ENCODE measurements at regions not wholly inside any gene's neighbourhood (a gene's known extent, or its start where the extent isn't known, plus 50 kb on each side); places are given as distances from the start of the nearest gene placed in this dataset.
A peak's percentile ranks its signal among the peaks of the same experiment; 100 is the strongest.
"Not testable (repeated sequence)": the region's sequence is repeated elsewhere in the genome, so short reads cannot be mapped to it uniquely, and the experiment has no call there.

DNA sequence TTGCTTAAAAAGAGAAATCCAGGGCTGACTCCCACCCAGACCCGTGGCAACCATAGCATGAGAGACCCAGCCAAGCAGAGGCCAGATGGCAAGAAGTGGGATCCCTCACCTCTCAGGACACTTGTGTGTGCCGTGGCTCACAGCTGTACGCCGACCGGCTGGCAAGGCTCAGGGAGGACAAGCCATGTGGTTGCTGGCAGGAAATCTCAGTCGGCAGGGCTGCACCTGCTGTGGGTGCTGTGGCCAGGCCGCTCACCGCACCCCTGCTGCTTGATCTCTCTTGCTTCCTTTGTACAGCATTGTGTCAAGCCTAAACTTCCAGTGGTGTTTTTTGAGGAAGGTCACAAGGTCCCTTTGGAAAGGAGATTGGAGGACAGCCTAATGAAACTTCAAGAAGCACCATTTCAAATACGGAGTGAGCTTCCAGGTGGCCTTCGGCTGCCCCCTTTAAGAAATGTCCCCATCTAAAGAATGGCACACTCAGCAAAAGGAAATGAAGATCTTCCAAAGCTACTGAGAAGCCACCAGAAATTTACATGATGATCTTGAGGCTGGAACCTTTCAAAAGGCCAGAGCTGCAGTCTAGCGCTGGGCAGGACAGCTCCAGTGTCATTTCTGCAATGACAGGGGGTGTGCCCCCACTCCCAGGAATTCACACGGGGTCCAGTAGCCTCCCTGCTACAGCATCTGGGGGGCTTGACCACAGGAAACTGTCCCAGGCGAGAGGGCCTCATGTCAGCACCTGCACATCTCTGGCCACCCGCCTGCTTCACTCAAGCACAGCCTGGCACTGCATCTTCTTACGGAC is 409.0 kb upstream of the MGMT start:
- peak; percentile 27 to 56 for DNase-seq

DNA sequence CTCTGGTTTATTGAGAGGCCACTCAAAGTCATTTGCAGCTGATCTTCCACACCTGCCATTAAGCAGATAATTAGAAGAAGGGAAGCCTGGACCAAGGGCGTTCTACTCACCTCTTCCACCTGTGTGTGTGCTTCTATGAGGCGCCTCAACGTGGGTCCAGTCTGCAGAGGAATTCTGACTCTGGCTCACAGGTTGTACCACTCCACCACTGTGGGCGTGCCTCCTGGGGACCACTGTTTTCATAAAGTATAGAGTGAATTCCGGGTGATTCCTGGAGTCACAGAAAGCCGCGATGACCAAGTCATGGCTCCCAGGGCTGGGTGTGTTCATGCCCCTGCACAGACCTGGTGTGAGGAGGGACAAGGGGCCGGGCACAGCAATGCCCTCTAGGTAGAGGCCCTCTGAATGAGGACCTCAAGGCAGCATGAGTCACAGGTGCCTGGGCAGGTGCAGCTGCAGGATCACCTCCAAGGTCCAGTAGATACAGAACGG is 408.3 kb upstream of the MGMT start:
- no peak for DNase-seq

DNA sequence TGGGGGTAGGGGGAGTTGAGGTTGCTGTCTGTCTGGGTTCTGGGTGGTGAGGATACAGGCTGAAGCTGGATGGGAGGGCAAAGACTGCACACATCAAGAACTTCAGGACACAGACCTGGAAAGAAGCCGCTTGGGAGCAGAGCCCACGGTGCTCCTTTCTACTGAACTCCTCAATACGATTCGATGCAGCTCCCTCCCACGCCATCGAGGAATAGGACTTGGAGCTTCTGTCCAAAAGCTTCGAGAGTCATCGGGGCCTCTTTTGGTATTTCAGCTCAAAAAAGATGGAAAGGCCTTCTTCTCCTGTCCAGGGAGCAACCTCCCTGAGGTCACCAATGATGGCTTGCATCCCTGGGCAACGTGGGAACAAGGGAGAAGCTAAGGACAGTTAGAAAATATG is 407.1 kb upstream of the MGMT start:
- no peak for DNase-seq

DNA sequence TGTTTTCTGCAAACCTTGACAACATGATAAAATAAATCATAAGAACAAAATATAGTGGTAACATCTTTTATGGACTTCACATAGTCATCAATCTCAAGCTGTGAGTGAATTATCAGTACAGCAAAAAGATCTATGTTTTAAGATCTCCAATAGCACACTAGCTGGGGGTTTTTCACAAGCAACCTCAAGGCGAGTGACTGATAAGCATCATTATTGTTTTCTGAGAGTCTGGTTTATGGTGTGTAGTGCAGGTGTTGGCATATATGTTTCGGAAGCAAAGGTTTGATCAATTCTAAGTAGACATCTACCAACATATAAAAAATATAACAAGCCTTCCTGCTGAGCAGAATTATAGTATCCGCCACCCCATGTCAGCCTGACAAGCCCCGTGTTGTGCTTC is 403.8 kb upstream of the MGMT start:
- no peak for DNase-seq

DNA sequence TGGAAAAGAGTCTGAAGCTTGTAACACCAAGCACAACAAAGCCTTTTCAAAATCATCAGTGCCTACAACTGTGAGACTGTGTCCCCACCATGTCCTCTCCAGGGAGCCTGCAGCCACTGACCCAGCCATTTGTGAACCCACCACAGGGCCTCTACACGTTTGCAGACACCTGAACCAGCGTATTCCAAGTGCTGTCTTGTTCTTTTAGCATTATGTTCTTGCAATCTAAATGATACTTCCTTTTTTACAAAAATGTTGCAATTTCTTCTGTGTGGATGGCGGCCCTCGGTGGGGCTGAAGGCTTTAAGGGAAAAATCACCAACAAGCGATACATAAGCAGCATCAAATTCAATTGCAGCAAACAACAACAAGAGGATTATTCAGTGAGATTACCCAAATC is 403.2 kb upstream of the MGMT start:
- no peak for DNase-seq

DNA sequence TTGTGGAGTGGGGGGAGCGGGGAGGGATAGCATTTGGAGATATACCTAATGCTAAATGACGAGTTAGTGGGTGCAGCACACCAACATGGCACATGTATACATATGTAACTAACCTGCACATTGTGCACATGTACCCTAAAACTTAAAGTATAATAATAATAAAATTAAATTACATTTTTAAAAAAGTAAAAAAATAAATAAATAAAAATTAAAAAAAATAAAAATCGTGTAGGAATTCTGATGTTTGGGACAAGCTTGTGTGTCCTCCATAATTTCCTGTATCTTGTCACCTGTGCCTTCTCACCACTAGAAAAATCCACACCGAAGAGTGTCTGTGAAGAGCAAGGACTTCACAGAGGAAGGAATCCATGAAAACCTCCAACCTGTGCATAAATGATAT is 400.5 kb upstream of the MGMT start:
- not testable (repeated sequence) for DNase-seq

DNA sequence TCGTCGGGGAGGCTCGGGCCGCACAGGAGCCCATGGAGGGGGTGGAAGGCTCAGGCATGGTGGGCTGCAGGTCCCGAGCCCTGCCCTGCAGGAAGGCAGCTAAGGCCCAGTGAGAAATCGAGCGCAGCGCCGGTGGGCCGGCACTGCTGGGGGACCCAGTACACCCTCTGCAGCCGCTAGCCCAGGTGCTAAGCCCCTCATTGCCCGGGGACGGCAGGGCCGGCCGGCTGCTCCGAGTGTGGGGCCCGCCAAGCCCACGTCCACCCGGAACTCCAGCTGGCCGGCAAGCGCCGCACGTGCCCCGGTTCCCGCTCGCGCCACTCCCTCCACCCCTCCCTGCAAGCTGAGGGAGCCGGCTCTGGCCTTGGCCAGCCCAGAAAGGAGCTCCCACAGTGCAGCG is 395.6 kb upstream of the MGMT start:
- DNase-seq = not testable (repeated sequence)

DNA sequence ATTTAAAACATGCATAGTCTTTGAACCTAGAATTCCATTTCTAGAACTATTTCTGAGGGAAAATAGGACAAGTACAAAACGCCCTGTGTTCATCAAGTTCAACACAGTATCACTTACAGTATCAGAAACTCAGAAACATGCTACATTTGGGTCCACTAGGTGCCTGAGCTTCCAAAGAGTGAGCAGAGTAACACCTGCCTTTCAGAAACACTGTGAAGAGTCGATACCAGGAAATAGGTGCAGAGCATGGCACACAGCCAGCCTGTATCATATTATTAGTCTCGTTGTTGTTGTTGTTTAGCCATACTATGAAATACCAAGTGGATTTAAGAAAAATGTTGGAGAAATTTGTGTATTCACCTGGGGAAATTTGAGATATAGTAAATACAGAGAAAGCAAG is 392.1 kb upstream of the MGMT start:
- DNase-seq = no peak

DNA sequence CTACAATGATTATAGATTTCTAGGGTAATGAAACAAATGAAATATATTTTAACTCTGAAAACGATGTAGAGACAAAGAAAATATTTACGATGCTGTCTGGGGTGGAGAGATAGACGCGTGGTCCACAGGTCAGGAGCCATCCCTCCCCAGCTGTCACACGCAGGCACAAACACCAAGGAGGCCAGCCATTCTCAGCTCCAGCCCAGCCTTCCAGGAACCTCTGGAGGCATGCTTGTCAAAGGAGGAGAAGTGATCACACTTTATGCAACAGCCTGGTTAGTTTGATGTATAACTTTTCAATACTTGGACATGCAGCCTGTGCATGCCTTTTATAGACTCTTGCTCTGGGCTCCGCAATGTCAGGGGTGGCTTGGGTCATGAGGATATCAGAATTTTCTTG is 391.5 kb upstream of the MGMT start:
- DNase-seq = no peak

DNA sequence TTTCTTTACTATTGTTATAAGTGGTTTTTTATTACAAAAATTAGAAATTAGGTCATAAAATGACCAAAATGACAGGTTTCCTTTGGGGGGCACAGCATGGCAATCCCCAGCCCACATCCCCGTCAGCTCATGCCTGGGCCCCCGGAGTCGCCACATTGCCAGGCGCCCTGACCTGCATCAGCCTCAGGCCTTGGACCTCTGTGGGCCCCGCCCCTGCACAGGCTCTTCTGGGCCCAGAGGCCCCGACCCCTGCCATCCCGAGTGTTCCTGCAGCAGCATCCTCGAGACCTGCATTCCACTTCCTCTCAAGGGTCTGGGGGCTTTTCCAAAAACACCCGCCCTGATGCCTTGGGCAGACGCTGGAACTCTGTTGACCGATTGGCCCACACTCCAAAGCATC is 391.1 kb upstream of the MGMT start:
- no peak for DNase-seq

DNA sequence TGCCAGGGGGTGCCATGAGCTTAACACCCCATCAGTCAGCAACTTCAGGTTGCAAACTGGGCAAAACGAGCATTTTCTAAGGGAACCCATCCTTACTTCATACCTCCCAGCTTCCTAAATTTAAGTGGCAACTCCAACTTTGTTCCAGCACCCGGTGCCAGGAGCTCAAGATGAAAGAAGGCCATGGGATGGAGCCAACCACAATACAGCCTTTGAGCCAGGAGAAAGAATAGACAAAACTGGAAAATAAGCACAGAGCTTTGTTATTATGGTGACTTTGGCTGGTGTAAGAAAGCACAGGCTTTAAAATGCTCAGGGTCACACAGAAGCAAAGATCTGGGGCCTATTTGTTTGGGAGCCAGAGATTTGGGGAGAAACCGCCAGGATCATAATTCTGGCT is 388.7 kb upstream of the MGMT start:
- DNase-seq = no peak

DNA sequence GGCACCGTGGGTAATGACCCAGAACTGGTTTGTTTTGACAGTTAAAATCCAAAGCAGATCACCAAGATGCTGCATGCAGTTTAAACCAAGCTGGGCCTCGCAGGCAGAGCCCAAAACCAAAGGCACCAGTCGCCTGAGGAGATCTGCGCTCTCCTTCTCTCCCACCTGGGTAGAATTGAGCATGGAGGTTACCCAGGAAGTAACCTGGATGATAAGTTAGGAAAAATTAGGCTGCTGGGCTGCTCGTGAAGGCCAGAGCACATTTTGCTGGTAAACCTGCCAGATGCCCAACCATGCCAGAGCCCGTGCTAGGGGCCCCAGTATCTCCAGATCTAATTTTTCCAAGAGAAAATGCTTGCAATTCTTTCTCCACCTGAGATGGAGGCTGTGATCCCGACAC is 388.3 kb upstream of the MGMT start:
- DNase-seq = no peak

DNA sequence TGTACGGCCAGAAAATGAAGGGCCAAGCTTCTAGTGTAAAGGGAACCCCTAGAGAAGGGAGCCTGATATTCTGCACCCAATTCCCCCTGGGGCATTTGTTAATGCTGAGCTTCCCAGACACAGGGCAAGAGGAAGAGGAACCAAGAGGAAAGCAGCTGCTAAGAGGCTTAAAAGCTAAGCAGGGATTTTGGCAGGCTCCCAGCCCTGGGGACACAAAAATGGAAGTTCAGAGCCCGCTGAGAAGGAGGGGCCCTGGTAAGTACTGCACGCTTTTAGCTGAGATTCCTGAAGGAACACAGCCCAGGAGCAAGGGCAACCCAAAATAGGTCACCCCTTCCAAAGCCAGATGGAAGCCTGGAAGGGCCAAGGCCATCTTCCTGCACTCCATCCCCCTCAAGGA is 387.3 kb upstream of the MGMT start:
- DNase-seq = no peak

DNA sequence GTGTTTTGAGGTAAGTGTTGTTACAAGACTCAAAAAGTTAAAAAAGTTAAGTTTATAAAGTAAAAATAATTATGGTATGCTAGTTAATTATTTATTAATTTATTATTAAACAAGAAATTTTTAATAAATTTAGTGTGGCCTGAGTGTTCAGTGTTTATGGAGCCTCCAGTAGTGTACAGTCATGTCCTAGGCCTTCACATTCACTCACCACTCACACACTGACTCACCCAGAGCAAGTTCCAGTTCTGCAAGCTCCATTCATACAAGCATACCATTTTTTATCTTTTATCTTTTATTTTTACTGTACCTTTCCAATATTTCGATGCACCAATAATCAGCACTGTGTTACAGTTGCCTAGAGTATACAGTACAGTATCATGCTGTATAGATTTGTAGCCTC is 381.2 kb upstream of the MGMT start:
- no peak for DNase-seq

DNA sequence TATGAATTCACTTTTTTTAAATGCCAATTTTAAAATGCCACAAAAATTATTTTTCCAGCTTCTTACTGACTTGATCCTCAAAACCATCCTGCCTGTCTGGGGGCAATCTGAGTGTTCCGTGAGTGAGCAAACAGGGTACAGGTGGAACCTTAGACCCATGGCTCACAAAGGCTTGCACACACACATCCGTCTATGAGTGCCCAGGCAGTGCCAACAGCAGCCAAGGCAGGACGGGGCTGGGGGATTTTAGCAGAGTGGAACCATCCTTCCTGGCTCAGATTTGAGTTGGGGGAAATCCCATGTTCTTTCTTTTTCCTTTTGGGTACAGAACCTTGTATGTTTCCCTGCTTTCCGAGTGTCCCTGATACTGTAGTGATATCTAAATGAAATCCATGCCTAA is 377.7 kb upstream of the MGMT start:
- no peak for DNase-seq

DNA sequence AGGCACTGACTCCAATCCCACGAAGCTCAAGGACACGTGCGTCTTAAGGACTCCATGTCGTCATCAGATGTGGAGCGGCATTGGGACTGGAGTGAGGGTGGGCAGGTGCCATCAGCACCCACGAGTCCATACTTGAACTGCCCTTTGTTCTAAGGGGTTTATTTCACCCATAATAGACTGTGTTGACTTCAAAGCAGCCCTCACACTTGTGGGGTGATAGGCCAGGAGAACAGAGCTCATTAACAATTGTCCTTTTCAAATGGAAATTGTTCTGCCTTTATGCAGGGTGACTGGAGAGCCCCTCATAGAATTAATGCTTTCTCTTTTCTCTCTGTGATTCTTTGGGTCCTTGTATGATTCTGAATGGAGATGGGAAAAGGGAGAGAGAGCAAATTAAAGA is 376.9 kb upstream of the MGMT start:
- no peak for DNase-seq

DNA sequence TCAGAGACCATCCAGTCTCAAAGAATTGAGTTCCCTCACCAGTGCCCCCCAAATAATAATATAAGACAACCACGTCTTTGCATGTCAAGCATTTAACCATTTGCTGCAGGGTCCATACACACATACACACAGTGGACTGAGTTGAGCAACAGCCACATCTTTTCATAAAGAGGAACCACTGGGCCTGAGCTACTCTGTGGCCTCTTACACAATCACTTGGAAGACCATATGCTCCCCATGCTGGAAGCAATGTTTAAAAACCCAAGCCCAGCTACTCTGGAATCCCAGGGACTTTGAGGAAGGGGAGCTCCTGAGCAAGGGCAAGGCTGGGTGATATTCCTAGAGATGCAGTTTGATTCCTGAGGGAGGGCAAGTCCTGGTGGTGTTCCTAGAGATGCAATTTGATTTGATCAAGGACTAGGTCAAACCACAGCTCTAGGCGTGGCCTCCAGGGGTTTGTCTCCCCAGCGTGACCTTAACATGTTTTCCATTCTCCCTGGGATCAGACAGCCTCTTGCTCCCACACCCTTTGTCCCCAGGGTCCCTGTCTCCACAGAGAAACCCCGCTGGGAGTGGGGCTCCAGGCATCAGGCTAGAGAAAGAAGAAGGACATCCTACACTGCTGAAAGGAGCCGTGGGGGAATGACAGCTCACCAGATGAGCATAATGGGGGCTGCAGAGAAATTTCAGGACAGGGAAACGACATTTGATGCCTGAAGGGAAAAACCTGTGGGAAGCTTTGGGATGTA is 376.2 kb upstream of the MGMT start:
- DNase-seq = no peak

DNA sequence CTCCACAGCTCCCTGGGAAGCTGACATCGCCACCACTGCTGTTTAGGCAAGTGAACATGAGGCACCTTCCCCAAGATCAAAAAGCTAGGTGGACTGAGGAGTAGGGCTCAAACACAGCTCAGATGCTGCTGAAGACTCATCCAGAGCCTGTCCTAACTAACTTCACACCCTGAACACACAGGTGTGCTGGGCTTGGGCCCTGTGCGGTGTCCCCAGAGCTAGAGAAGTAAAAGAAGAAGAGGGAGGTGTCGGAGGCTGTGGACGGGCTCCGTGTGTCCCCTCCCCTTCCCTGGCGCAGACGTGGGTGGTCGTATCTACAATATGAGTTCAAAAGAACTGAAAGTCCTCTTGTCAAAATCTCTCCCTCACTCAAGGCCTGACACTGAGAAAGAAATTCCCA is 373.4 kb upstream of the MGMT start:
- DNase-seq = no peak

DNA sequence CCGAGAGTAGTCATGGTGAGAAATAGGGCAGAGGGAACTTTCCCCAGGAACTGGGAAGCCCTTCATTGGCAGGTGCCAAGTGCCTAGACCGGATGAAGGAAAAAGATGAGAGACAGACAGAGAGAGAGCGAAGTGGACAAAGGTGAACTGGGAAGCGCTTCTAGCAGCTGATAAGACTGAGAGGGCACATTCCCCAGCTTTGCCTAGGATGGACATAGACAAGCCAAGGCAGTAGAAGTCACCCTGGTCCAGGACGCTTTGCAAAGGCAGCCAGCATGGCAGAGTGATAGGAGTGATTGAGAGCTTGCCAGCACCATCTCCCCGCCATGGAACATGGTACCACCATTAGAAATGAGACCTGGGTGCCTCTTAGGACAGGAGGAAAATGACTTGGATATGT is 372.8 kb upstream of the MGMT start:
- DNase-seq = no peak

DNA sequence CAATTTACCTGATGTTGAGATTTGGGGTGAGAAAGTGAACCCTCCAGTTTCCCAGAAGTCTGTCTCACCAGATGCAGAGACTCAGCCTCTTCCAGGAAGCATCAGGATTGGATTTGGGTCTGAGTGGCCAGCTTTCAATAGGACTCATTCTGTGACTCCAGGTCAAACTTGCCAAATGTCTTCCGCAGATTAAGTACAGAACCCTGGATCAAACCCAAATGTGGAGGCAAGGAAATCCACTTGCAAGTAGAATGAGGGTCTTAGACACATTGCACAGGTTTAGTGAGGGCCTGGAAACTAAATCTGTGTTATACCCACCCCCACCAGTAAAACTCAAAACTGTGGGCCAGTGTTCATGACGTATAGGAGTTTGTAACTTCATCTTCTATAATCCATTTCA is 372.2 kb upstream of the MGMT start:
- no peak for DNase-seq

DNA sequence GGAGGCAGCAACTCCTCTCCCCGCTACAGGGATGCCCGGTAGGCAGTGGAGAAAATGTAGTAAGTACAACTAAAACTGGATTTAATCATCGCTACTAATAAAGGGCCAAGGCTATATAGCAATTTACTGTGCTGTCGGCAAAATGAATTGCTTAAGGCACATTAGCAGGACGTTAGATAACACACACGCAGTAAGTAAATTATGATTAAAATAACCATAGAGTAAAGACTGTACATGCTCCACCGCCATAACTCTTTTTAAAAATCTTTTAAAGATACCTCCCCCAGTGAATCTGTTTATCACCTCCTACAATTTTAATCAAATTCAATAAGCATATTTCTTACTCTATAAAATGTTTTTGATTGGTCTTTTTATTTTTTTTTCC is 371.4 kb upstream of the MGMT start:
- no peak for DNase-seq

DNA sequence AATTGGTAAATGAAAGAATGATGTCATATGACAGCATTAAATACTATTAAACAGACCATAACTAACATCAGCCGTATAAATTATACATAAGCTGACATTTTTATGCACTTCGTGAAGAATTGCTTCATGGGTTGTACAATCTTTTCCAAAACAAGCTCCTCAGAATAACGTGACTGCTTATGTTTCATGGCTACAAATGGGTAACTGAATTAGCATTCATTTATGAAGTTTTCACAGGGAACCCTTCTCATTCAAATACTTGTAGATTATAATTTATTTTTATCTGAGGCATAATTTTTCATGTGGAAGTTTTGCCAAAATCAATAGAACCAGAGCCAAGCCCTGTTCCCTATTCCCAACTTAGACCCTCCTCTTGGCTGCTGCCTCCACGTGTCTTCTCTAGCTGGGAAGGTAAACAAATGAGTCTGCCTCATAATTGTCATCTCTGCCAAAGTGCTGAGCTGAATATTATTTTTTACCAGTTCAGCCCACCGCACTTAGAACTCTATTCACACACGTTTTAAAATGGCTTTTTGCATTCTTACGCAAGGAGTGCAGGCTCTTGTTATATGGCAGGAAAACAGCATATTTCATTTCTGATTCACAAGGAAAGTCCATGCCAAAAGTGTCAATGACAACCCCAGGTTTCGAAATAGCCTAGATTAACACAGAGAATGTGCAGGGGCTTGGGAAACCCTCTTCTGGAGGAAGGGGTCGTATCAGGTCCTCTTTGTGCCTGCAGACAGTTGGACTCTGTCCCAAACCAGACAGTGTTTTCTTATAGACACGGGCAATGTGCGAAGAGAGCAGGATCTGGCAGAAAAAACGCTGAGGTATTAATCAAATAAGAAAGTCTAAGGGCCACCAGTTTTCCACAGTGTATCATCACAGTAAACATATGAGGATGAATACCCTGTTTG is 370.7 kb upstream of the MGMT start:
- no peak for DNase-seq

DNA sequence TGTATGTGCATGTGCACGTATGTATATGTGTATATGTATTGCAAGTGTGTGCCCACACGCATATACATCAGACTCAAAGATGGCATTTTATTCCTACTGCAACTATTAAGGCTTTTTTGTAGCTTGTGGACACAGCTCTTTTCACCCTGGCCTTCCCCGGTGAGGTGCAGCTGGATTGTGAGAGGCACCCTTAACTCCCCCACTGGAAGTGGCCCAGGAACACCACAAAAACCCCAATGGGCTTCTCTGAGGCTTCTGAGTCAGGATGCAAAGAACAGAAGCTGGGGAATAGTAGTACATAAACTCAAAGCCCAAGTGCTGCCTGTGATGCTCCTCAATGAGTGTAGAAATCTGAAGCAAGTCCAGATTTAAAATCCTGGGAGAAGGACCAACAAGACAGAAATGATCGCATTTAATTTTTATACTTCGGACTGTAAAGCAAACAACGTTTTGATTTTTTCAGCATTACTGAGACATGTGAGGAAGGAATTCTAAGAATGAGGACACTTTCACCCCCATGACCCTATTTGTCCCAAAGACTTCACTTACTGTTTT is 369.2 kb upstream of the MGMT start:
- no peak for DNase-seq
